Left lung (tissue), 4 donors: ENCODE measurements at regions not wholly inside any gene's neighbourhood (a gene's known extent, or its start where the extent isn't known, plus 50 kb on each side); places are given as distances from the start of the nearest gene placed in this dataset.

ENCODE experiments used
- ATAC-seq: fragments of 200-7000 bp; cut with Tn5 transposase; one replicate; pipeline ENCODE4 v1.9.1; 2020; ENCODE audit warnings: moderate library complexity
- DNase-seq, 4 donors: peaks; one replicate each; pipeline ENCODE4 v3.0.0-alpha.2; 2013 to 2020
- H3K27ac ChIP-seq, 2 donors: fragments of 200-600 bp; sonication (generic) in 1 of 2; one replicate each; pipeline versions ENCODE4 v1.5.0 to v1.8.0; 2020 to 2021
- H3K27me3 ChIP-seq, 2 donors: fragments of 200-600 bp; sonication (generic) in 1 of 2; one replicate each; pipeline versions ENCODE4 v1.5.0 to v1.8.0; 2020 to 2021
- H3K36me3 ChIP-seq, 2 donors: fragments of 200-600 bp; sonication (generic) in 1 of 2; one replicate each; pipeline versions ENCODE4 v1.5.0 to v1.8.0; 2020 to 2021
- H3K4me1 ChIP-seq, 2 donors: fragments of 200-600 bp; one replicate each; pipeline ENCODE4 v1.8.0; 2021
- H3K4me3 ChIP-seq, 2 donors: fragments of 200-600 bp; sonication (generic) in 1 of 2; one replicate each; pipeline versions ENCODE4 v1.5.0 to v1.8.0; 2020 to 2021; ENCODE audit warnings: mild to moderate bottlenecking in 1 of 2
- H3K9me3 ChIP-seq, 2 donors: fragments of 200-600 bp; sonication (generic) in 1 of 2; one replicate each; pipeline versions ENCODE4 v1.5.0 to v1.8.0; 2020 to 2021
- CTCF ChIP-seq, 2 donors: fragments of 200-600 bp; sonication (generic) in 1 of 2; IDR thresholded peaks; one replicate each; pipeline versions ENCODE4 v1.5.0 to v1.8.0; 2021; ENCODE audit warnings: antibody characterized with exemption in 2 of 2
- intact Hi-C, 2 donors: fragments of 100-400 bp; cut with DNase I; formaldehyde crosslinking; loops; one replicate each; pipeline versions ENCODE4 v1.11.2 to v1.14.2; 2022
- donor health status: DM: no; HTN: yes; CAD: no.
- donor health status: DM: no; HTN: no; CAD: no.

GRCh38 chr6:41488433-41489119, 57.6 kb upstream of the FOXP4 start:
- no peaks in the 10 kb centered on the region for H3K9me3 ChIP-seq
- DNase-seq: peak in 2 of 4 donors; percentile 41 to 73
- peaks cover 0 to 5% of the 10 kb centered on the region in 2 donors for H3K4me1 ChIP-seq
- TF ChIP-seq CTCF (IDR thresholded peaks at IDR 0.05): no peak
- ATAC-seq: peak; percentile 81
- H3K4me3 ChIP-seq: no peak overlapping the region
- H3K27ac ChIP-seq: no peak overlapping the region
- intact Hi-C loops: no loop called here
- H3K36me3 ChIP-seq: no peaks in the 10 kb centered on the region
- peaks cover 0 to 12% of the 10 kb centered on the region in 2 donors for H3K27me3 ChIP-seq

- H3K4me3 ChIP-seq: no peak overlapping the region
Observed at GRCh38 chr6:41489120-41489851, 56.9 kb upstream of the FOXP4 start.

GRCh38 chr6:41492261-41492891, 53.8 kb upstream of the FOXP4 start:
- no peak for DNase-seq
- no peaks in the 10 kb centered on the region for H3K9me3 ChIP-seq
- ATAC-seq: no peak
- TF ChIP-seq CTCF (IDR thresholded peaks at IDR 0.05): no peak
- peaks cover 0 to 5% of the 10 kb centered on the region in 2 donors for H3K4me1 ChIP-seq
- H3K27ac ChIP-seq: no peak overlapping the region
- intact Hi-C loops: no loop called here
- no peak overlapping the region for H3K4me3 ChIP-seq
- H3K27me3 ChIP-seq: peaks cover 0 to 17% of the 10 kb centered on the region in 2 donors
- no peaks in the 10 kb centered on the region for H3K36me3 ChIP-seq

More at GRCh38 chr6:41489120-41489851, 56.9 kb upstream of the FOXP4 start:
- peaks cover 0 to 12% of the 10 kb centered on the region in 2 donors for H3K27me3 ChIP-seq
- H3K9me3 ChIP-seq: no peaks in the 10 kb centered on the region
- TF ChIP-seq CTCF (IDR thresholded peaks at IDR 0.05): no peak
- DNase-seq (peak in 2 of 4 donors; percentile 37 to 60), ATAC-seq (no peak)
- peaks cover 0 to 5% of the 10 kb centered on the region in 2 donors for H3K4me1 ChIP-seq
- no peaks in the 10 kb centered on the region for H3K36me3 ChIP-seq
- no peak overlapping the region for H3K27ac ChIP-seq
- intact Hi-C loops: no loop called here

GRCh38 chr6:41494212-41495110, 51.7 kb upstream of the FOXP4 start:
- Histone ChIP-seq H3K4me1 (no peaks in the 10 kb centered on the region), H3K4me3 (no peak overlapping the region), H3K36me3 (no peaks in the 10 kb centered on the region), H3K27me3 (peaks cover 0 to 27% of the 10 kb centered on the region in 2 donors), H3K9me3 (no peaks in the 10 kb centered on the region), H3K27ac (no peak overlapping the region)
- ATAC-seq: no peak
- DNase-seq: no peak
- TF ChIP-seq CTCF (IDR thresholded peaks at IDR 0.05): no peak
- intact Hi-C loops: no loop called here
